ENCODE measurements at regions not wholly inside any gene's neighbourhood (a gene's known extent, or its start where the extent isn't known, plus 50 kb on each side); places are given as distances from the start of the nearest gene placed in this dataset.

DNA sequence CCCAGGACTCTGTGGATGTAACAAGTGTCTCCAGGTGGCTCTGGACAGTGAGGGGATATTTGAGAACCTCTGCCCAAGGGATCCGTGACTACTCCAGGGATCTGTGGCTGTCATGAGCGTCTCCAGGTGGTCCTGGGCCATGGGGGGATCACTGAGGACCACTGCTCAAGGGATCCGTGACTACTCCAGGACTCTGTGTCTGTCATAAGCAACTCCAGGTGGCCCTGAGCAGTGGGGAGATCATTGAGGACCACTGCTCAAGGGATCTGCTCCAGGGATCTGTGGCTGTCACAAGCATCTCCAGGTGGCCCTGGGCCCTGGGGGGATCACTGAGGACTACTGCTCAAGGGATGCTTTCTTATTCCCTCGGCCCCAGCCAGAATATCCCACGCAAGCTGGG is 133.2 kb upstream of the ADARB2 start:
- H3K27ac Mint-ChIP-seq, result no peak overlapping the region
- TF ChIP-seq, protein P1, sequence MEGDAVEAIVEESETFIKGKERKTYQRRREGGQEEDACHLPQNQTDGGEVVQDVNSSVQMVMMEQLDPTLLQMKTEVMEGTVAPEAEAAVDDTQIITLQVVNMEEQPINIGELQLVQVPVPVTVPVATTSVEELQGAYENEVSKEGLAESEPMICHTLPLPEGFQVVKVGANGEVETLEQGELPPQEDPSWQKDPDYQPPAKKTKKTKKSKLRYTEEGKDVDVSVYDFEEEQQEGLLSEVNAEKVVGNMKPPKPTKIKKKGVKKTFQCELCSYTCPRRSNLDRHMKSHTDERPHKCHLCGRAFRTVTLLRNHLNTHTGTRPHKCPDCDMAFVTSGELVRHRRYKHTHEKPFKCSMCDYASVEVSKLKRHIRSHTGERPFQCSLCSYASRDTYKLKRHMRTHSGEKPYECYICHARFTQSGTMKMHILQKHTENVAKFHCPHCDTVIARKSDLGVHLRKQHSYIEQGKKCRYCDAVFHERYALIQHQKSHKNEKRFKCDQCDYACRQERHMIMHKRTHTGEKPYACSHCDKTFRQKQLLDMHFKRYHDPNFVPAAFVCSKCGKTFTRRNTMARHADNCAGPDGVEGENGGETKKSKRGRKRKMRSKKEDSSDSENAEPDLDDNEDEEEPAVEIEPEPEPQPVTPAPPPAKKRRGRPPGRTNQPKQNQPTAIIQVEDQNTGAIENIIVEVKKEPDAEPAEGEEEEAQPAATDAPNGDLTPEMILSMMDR (IDR thresholded peaks at IDR 0.05; ENCODE audit: unreplicated experiment in 3 of 3), result no peak
- peaks cover 11% of the 10 kb centered on the region for H3K9me3 Mint-ChIP-seq
- H3K4me3 Mint-ChIP-seq, result no peak overlapping the region
- H3K4me1 Mint-ChIP-seq, result no peaks in the 10 kb centered on the region
- H3K36me3 Mint-ChIP-seq (ENCODE audit: low read depth), result no peaks in the 10 kb centered on the region
- H3K27me3 Mint-ChIP-seq (ENCODE audit: low read depth), result peaks cover 14% of the 10 kb centered on the region

DNA sequence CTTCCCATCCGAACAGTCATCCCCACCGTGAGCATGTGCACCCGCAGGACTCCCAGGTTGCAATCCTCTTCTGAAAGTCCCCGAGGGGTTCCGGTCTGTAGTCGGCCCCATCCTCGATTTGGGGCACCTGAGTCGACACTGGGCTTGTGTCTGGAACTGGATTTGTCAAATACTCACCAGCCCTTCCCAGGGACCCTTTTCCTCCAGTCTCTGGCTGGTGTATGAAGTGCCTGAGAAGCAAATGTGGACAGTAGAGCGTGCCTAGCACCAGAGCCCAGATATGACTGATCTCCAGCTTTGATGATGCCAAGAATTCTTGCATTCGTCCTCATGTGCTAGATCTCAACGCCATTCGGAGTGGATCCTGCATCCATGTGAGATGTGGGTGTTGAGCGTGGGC is 132.5 kb upstream of the ADARB2 start:
- Mint-ChIP-seq H3K36me3 (ENCODE audit: low read depth) (no peaks in the 10 kb centered on the region), H3K27me3 (ENCODE audit: low read depth) (peaks cover 15% of the 10 kb centered on the region), H3K4me1 (no peaks in the 10 kb centered on the region), H3K27ac (no peak overlapping the region), H3K9me3 (peaks cover 11% of the 10 kb centered on the region), H3K4me3 (no peak overlapping the region)
- TF ChIP-seq, protein P1 (IDR thresholded peaks at IDR 0.05; ENCODE audit: unreplicated experiment in 3 of 3), result no peak

DNA sequence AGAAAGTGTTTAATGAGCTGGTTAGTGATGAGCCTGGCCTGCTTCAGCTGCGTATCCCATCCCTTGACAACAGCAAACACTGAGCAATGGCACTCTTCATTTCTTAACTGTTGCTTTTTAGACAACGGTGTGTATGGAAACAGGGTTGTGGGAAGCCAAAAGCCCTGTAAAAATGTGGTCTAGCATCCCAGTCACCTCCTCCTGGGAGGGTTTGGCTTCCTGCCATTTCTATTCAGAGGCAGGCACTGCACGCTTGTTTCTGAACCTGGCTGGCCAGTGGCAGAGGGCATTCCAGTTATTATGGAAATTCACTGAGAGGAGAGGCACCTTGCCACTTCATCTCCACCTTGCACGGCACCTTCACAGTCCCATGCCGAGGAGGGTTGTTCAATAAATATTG is 123.0 kb upstream of the ADARB2 start:
- no peaks in the 10 kb centered on the region for H3K4me1 Mint-ChIP-seq
- TF ChIP-seq, protein P1 (IDR thresholded peaks at IDR 0.05; ENCODE audit: unreplicated experiment in 3 of 3), result no peak
- no peaks in the 10 kb centered on the region for H3K36me3 Mint-ChIP-seq (ENCODE audit: low read depth)

DNA sequence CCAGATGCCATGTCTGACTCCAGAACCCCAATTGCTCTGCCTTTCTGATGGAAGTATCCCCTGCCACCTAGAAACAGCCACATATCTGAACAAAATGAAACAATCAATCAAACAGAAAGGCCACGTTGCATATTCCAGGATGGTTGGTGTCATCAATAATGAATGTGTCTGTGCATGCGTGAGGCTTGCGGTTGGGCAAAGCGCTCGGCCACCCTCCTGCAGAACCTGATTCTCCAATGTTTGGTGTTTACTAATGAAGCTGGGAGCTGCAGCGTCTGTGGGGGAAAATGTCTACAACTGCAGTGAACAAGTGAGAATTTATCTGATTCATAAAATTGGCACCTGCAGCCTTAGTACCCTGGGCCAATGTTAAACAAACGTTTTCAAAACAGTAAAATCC is 121.2 kb upstream of the ADARB2 start:
- Mint-ChIP-seq H3K27me3 (ENCODE audit: low read depth) (peaks cover 4% of the 10 kb centered on the region), H3K9me3 (peaks cover 3% of the 10 kb centered on the region), H3K4me1 (no peaks in the 10 kb centered on the region), H3K27ac (no peak overlapping the region), H3K4me3 (no peak overlapping the region), H3K36me3 (ENCODE audit: low read depth) (no peaks in the 10 kb centered on the region)
- TF ChIP-seq, protein P1 (IDR thresholded peaks at IDR 0.05; ENCODE audit: unreplicated experiment in 3 of 3), result no peak

More for the DNA sequence above, 123.0 kb upstream of the ADARB2 start:
- Mint-ChIP-seq H3K9me3 (peaks cover 18% of the 10 kb centered on the region), H3K4me3 (no peak overlapping the region), H3K27me3 (ENCODE audit: low read depth) (peaks cover 8% of the 10 kb centered on the region), H3K27ac (no peak overlapping the region)

DNA sequence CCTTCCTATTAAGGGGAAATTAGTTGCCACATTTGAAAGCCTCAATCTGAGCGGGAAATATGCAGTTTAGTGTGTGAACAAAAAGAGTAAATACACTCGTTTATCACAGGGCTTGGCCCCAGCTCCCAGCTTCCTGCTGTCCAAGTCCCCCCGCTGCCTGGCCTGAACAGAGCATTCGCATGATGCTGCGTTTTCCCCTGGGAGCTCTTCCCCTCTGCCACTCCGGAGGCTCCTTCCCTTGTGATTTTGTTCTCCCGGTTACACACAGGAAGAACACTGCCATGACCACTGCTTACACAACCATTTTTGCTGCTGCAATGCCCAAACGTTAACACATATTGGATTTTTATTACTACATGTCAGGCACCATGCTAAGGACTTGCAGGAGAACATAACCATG is 120.7 kb upstream of the ADARB2 start:
- peaks cover 4% of the 10 kb centered on the region for H3K27me3 Mint-ChIP-seq (ENCODE audit: low read depth)
- no peaks in the 10 kb centered on the region for H3K36me3 Mint-ChIP-seq (ENCODE audit: low read depth)
- H3K9me3 Mint-ChIP-seq, result no peaks in the 10 kb centered on the region
- H3K4me3 Mint-ChIP-seq, result no peak overlapping the region
- TF ChIP-seq, protein P1 (IDR thresholded peaks at IDR 0.05; ENCODE audit: unreplicated experiment in 3 of 3), result no peak
- no peaks in the 10 kb centered on the region for H3K4me1 Mint-ChIP-seq
- no peak overlapping the region for H3K27ac Mint-ChIP-seq

DNA sequence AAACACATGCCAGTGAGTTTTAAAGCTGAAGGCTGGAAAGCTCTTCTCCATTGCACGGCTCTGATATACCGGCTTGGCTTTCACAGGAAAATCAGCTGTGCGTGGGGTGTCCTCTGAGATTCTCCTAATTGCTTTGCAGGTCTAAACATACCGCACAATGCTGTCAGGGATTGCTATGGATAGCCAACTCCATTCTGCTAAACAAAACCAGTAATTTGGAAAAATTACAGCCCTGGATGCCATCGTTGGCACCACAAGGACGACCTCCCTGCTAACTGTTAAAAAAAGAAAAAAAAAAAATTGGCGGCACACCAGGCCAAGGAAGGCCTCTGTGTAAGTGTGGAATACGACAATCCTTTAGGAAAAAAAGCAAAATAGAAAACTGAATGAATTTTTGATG is 118.6 kb upstream of the ADARB2 start:
- H3K4me3 Mint-ChIP-seq, result no peak overlapping the region
- TF ChIP-seq, protein P1 (IDR thresholded peaks at IDR 0.05; ENCODE audit: unreplicated experiment in 3 of 3), result no peak
- no peak overlapping the region for H3K27ac Mint-ChIP-seq
- no peaks in the 10 kb centered on the region for H3K36me3 Mint-ChIP-seq (ENCODE audit: low read depth)
- peaks cover 4% of the 10 kb centered on the region for H3K27me3 Mint-ChIP-seq (ENCODE audit: low read depth)
- no peaks in the 10 kb centered on the region for H3K4me1 Mint-ChIP-seq
- no peaks in the 10 kb centered on the region for H3K9me3 Mint-ChIP-seq

All from nephron (organoid).